AG04450 (cell line): ENCODE measurements at regions not wholly inside any gene's neighbourhood (a gene's known extent, or its start where the extent isn't known, plus 50 kb on each side); places are given as distances from the start of the nearest gene placed in this dataset.

ENCODE experiments used
- CTCF ChIA-PET: fragments of 300-600, 350-600 bp; formaldehyde crosslinking; extraction: SDS; loops from one replicate; lab custom pipeline; 2022; ENCODE audit warnings: antibody characterized with exemption, inconsistent platforms; lab: Charles Lee
- POLR2A ChIA-PET: fragments of 350-600 bp; formaldehyde crosslinking; extraction: SDS; loops from one replicate; lab custom pipeline; 2021; ENCODE audit warnings: antibody characterized with exemption, inconsistent platforms; lab: Yijun Ruan, JAX
- DNase-seq: peaks from one replicate; pipeline ENCODE4 v3.0.0-alpha.2; 2011; ENCODE audit warnings: low read depth, low spot score
- H3K27ac ChIP-seq: one replicate; pipeline ENCODE4 v1.5.1; 2012; ENCODE audit warnings: low read depth, low read length, control low read depth
- H3K27me3 ChIP-seq: one replicate; pipeline ENCODE4 v1.6.0; 2012; ENCODE audit warnings: low read length; ENCODE audit not compliant: control insufficient read depth, insufficient read depth
- H3K4me3 ChIP-seq: 2 replicates; pipeline ENCODE4 v1.5.1; 2011; ENCODE audit warnings: mild to moderate bottlenecking, low read depth, low read length, control low read depth
- H3K9me3 ChIP-seq: 2 replicates; pipeline ENCODE4 v1.5.1; 2012; ENCODE audit warnings: low read length; ENCODE audit not compliant: control insufficient read depth, insufficient read depth
- CTCF ChIP-seq: IDR thresholded peaks from 2 replicates; pipeline ENCODE4 v1.5.1; 2011; ENCODE audit warnings: low read depth, low read length, control low read depth, inconsistent platforms

DNA sequence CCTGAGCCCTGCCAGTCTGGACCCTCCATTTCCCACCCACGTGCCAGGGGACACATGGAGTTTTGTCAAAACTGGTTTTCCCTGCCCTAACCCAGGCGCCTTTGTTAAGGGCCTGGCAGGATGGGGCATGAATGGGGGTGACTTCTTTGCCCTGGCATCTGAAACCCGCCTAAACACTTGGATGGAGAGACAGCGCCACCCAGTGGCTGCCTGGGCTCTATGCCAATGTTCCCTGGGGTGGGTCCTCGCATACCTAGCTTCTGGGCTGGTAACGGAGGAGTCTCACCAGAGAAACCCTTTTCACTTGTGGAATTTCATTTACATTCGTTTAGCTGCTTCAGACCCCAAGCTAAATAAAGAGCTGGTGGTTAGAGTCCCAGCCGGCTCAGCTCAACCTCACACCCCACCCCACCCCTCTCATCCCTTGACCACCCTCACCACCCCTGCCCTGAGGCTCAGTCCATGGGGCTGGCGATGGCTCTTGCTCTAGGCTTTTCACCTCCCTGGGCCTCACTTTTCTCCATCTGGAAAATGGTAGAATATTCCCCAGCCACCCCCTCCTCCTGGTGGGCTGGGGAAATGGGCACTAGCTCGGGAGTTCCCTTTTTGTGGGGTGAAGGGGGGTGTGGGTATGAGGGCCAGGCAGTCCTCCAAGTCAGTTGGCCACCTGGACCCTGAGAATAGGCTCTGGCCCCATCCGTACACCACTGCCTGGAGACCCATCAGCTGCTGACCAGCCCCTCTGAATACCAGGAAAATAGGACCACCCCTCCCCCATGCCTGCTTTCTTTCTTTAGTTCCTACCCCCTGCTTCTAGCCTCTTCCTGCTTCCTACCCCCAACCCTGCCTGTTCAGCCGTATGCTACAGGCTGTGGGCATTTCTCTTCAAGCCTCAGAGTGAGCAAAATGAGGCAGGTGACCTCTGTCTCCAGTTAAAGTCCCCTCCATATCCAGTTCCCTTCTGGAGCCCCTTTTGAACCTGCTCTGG lies 57.1 kb upstream of the PJA1 start:
- Histone ChIP-seq H3K4me3 (no peak overlapping the region), H3K27ac (no peak overlapping the region), H3K27me3 (no peaks in the 10 kb centered on the region), H3K9me3 (no peaks in the 10 kb centered on the region)
- CTCF ChIA-PET = interaction anchor here (0.6 to 8.2 kb wide), 22 partner anchors 10 to 399 kb away, joined by 3 to 188 read pairs (median 4); partner anchors contain the start of gene EFNB1
- POLR2A ChIA-PET = interaction anchor here (1.5 kb wide), 1 partner anchor 394 kb away, joined by 13 read pairs; the partner anchor contains the start of gene EFNB1
- peak; percentile 80 for TF ChIP-seq CTCF
- DNase-seq = peak; percentile 15

- no peak overlapping the region for H3K27ac ChIP-seq
- no peak for DNase-seq
- no peaks in the 10 kb centered on the region for H3K9me3 ChIP-seq
- no peaks in the 10 kb centered on the region for H3K27me3 ChIP-seq
- ChIA-PET CTCF (interaction anchor here (0.5 to 8.2 kb wide), 19 partner anchors 11 to 398 kb away, joined by 3 to 188 read pairs (median 4); partner anchors contain the start of gene EFNB1), POLR2A (interaction anchor here (1.5 kb wide), 1 partner anchor 394 kb away, joined by 13 read pairs; the partner anchor contains the start of gene EFNB1)
- no peak overlapping the region for H3K4me3 ChIP-seq
- no peak for TF ChIP-seq CTCF
Measured at GRCh38 chrX:69221239-69222102, 56.2 kb upstream of the PJA1 start.

DNA sequence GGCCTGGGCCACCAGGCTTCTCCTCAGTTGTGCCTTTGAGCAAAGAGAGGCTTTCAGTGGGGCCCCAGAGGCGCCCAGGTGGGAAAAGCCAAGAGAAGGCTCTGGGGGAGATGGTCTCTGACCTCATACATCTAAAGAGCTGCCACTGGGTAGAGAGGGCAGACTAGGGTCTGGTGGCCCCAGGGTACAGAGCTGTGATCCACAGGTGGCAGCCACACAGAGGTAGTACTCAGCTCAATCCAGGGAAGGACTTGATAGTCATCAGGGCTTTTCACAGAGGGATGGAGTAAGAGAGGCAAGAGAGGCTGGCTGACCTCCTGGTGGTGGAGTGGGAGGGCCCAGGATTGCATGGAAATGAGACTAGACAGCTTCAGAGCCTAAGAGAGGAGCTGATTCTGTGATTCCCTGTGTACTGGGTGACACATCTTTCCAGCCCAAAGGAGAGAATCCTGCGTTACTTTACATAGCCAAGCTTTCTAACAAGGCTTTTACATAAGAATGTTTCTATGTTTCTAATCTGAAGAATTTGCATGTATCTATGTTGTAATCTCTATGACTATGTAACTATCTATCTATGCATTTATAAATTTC lies 53.2 kb upstream of the PJA1 start:
- no peak overlapping the region for H3K4me3 ChIP-seq
- POLR2A ChIA-PET = interaction anchor here (3.0 kb wide), 1 partner anchor 390 kb away, joined by 12 read pairs; the partner anchor contains the start of gene EFNB1
- 0 out of 2 replicates have a peak, but pooled peaks have one; percentile 7 for TF ChIP-seq CTCF
- no peak overlapping the region for H3K27ac ChIP-seq
- H3K9me3 ChIP-seq = no peaks in the 10 kb centered on the region
- DNase-seq = no peak
- CTCF ChIA-PET = interaction anchor here (0.9 to 8.2 kb wide), 2 partner anchors 125 to 390 kb away, joined by 4 to 188 read pairs; partner anchors contain the start of gene EFNB1
- H3K27me3 ChIP-seq = no peaks in the 10 kb centered on the region

DNA sequence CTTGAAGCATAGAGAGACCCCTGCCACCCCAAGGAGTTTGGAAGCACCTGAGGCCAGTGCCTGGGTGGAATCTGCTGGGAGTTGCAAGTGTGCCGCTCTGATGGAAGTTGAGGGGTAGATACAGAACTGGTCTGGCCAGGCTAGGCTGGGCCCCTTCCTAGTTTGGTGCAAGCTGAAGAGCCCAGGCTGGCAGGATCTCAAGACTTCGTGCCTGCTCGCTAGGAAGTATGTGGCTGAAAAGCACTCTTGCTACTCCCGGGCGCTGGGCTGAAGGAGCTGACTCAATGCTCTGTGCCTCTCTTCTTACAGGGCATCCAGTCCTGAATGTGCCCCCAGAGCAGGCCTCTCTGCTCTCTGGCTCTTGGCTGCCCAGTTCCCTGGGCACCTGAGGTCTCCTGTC lies 51.7 kb upstream of the PJA1 start:
- TF ChIP-seq CTCF = no peak
- Histone ChIP-seq H3K4me3 (no peak overlapping the region), H3K27me3 (no peaks in the 10 kb centered on the region), H3K27ac (no peak overlapping the region), H3K9me3 (no peaks in the 10 kb centered on the region)
- DNase-seq = no peak
- CTCF ChIA-PET = no interaction called here
- POLR2A ChIA-PET = no interaction called here
